Non-pigmented ciliary epithelial cell (primary cell): ENCODE measurements at regions not wholly inside any gene's neighbourhood (a gene's known extent, or its start where the extent isn't known, plus 50 kb on each side); places are given as distances from the start of the nearest gene placed in this dataset.
"Not testable (repeated sequence)": the region's sequence is repeated elsewhere in the genome, so short reads cannot be mapped to it uniquely, and the experiment has no call there.

ENCODE experiments used
- DNase-seq: peaks from one replicate; pipeline ENCODE4 v3.0.0-alpha.2; 2010; ENCODE audit warnings: low read depth

GRCh38 chr6:67558985-67559384 lies 1076.1 kb upstream of the ADGRB3 start:
- no peak for DNase-seq

- DNase-seq: no peak
These were observed 1090.1 kb upstream of the ADGRB3 start for GRCh38 chr6:67544851-67545452.

GRCh38 chr6:67541586-67541985 lies 1093.5 kb upstream of the ADGRB3 start:
- DNase-seq: no peak

GRCh38 chr6:67538032-67538431 lies 1097.0 kb upstream of the ADGRB3 start:
- DNase-seq: no peak

GRCh38 chr6:67535946-67536345 lies 1099.1 kb upstream of the ADGRB3 start:
- DNase-seq: no peak

- DNase-seq: no peak
These were observed 1128.7 kb upstream of the ADGRB3 start for GRCh38 chr6:67506352-67506751.

- no peak for DNase-seq
These were observed 1133.3 kb upstream of the ADGRB3 start for GRCh38 chr6:67501755-67502154.

- DNase-seq: no peak
These were observed 1137.3 kb upstream of the ADGRB3 start for GRCh38 chr6:67497749-67498148.

- DNase-seq: no peak
These were observed 1138.9 kb upstream of the ADGRB3 start for GRCh38 chr6:67496191-67496590.

GRCh38 chr6:67493682-67494081 lies 1141.4 kb upstream of the ADGRB3 start:
- DNase-seq: no peak

GRCh38 chr6:67475700-67476099 lies 1159.4 kb upstream of the ADGRB3 start:
- no peak for DNase-seq

- no peak for DNase-seq
These were observed 1167.7 kb upstream of the ADGRB3 start for GRCh38 chr6:67467341-67467740.

- not testable (repeated sequence) for DNase-seq
These were observed 1172.4 kb upstream of the ADGRB3 start for GRCh38 chr6:67462725-67463124.

GRCh38 chr6:67459556-67459955 lies 1175.5 kb upstream of the ADGRB3 start:
- DNase-seq: no peak

- no peak for DNase-seq
These were observed 1176.8 kb upstream of the ADGRB3 start for GRCh38 chr6:67458265-67458664.

- no peak for DNase-seq
These were observed 1183.2 kb upstream of the ADGRB3 start for GRCh38 chr6:67451874-67452273.

- DNase-seq: no peak
These were observed 1184.4 kb upstream of the ADGRB3 start for GRCh38 chr6:67450641-67451040.

- no peak for DNase-seq
These were observed 1185.5 kb upstream of the ADGRB3 start for GRCh38 chr6:67449602-67450001.

- DNase-seq: no peak
These were observed 1202.0 kb upstream of the ADGRB3 start for GRCh38 chr6:67433124-67433523.

GRCh38 chr6:67431076-67431475 lies 1204.0 kb upstream of the ADGRB3 start:
- no peak for DNase-seq

GRCh38 chr6:67426686-67427085 lies 1208.4 kb upstream of the ADGRB3 start:
- not testable (repeated sequence) for DNase-seq

- no peak for DNase-seq
These were observed 1223.0 kb upstream of the ADGRB3 start for GRCh38 chr6:67412035-67412434.

GRCh38 chr6:67411036-67411435 lies 1224.0 kb upstream of the ADGRB3 start:
- peak; percentile 6 for DNase-seq

GRCh38 chr6:67394254-67394653 lies 1240.8 kb upstream of the ADGRB3 start:
- no peak for DNase-seq

GRCh38 chr6:67393356-67393755 lies 1241.7 kb upstream of the ADGRB3 start:
- DNase-seq: no peak
